ENCODE measurements at regions not wholly inside any gene's neighbourhood (a gene's known extent, or its start where the extent isn't known, plus 50 kb on each side); places are given as distances from the start of the nearest gene placed in this dataset.

GRCh38 chr6:43900560-43900915 lies 130.5 kb downstream of the VEGFA start:
- no peak for TF ChIP-seq CTCF (IDR thresholded peaks at IDR 0.05)
- no peak for TF ChIP-seq EZH2phosphoT487 (IDR thresholded peaks at IDR 0.05; ENCODE audit: borderline replicate concordance, low read depth)
- TF ChIP-seq MAX (IDR thresholded peaks at IDR 0.05; ENCODE audit: low read depth) = no peak
- no peak for TF ChIP-seq MEF2A (IDR thresholded peaks at IDR 0.05; ENCODE audit: borderline replicate concordance, low read depth)
- no peak for TF ChIP-seq POLR2AphosphoS5 (IDR thresholded peaks at IDR 0.05; ENCODE audit: low read depth, low read length)

Measured in SK-N-SH (cell line).